G401 (cell line): ENCODE measurements at regions not wholly inside any gene's neighbourhood (a gene's known extent, or its start where the extent isn't known, plus 50 kb on each side); places are given as distances from the start of the nearest gene placed in this dataset.
"Not testable (repeated sequence)": the region's sequence is repeated elsewhere in the genome, so short reads cannot be mapped to it uniquely, and the experiment has no call there.

ENCODE experiments used
- DNase-seq: peaks from one replicate; pipeline ENCODE4 v3.0.0-alpha.2; 2015; ENCODE audit warnings: low spot score
- in situ Hi-C: cut with HindIII; loops from 2 replicates; pipeline ENCODE4 v1.10.0; 2016; ENCODE audit warnings: low sequenced_read_pairs, mixed read lengths

DNA sequence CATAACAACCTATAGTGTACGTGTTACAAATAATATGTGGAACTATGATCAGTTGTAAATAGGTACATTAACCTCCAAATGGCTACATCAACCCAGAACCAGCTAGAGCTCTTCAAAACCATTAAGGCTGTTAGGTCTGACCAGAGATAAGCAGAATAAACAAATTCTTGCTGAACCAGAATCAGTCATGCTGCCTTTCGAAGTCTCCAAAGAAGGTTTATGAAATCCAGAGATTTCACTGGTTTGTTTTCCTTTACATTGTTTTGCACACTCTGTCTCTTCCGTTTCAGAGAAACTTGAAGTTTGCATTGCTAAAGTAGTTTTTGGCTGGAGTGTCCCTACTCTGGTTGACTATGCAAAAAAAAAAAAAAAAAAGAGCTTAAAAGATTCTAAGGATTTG lies 177.3 kb upstream of the SLIT2 start:
- in situ Hi-C loops = no loop called here
- no peak for DNase-seq

DNA sequence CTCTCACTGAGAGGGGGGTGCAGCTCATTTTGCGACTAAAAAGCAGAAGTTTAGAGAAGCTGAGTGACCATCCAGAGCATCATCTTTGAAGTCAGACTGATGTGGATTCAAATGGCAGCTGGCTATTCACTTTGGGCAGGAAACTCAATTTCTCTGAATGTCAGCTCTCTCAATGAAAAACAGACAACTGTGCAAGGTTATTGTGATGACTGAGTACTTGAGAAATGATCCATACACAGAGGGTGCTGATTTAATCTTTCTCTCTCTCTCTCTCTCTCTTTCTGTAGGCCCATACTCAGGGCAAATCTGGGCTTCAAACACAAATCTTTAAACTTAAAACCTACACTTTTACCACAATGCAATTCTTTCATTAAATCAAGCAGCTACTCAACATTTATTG lies 185.8 kb upstream of the SLIT2 start:
- DNase-seq = no peak
- in situ Hi-C loops = no loop called here

DNA sequence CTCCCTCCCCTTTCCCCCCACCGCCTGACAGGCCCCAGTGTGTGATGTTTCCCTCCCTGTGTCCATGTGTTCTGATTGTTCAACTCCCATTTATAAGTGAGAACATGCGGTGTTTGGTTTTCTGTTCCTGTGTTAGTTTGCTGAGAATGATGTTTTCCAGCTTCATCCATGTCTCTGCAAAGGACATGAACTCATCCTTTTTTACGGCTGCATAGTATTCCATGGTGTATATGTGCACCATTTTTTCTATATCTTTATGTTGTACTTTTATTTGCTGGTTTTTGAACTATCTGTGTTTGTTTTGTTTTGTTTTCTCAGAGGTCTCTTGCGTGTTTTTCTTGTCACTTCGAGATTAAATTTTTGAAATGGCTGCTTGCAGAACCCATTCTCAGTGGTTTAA lies 188.8 kb upstream of the SLIT2 start:
- in situ Hi-C loops, DNase-seq: not testable (repeated sequence)

DNA sequence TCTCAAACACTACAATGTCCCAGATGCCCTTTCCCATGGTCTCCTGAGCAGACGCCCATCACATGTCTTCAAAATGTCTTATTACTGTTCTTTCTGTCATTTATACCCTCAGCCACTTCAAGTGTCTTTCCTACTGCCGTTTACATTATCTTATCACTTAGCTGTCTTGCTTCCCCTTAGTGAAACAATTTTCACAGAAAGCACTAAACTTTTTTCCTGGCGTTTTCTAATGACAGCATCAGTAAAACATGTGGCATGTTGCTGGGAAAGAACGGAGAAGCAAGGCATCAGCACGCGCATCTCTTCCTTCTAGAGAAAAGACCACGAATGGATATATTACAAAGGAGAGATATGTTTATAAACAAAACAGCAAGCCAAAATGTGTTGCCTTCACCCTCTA lies 189.7 kb upstream of the SLIT2 start:
- in situ Hi-C loops = no loop called here
- no peak for DNase-seq

DNA sequence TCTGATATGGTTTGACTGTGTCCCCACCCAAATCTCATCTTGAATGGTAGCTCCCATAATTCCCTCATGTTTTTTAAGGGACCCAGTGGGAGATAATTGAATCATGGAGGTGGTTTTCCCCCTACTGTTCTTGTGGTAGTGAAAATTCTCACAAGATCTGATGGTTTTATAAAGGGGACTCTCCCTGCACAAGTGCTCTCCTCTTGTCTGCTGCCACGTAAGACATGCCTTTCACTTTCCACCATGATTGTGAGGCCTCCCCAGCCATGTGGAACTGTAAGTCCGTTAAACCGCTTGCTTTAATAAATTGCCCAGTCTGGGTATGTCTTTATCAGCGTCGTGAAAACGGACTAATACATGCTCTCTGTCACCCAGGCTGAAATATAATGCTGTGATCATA lies 200.9 kb upstream of the SLIT2 start:
- DNase-seq = no peak

DNA sequence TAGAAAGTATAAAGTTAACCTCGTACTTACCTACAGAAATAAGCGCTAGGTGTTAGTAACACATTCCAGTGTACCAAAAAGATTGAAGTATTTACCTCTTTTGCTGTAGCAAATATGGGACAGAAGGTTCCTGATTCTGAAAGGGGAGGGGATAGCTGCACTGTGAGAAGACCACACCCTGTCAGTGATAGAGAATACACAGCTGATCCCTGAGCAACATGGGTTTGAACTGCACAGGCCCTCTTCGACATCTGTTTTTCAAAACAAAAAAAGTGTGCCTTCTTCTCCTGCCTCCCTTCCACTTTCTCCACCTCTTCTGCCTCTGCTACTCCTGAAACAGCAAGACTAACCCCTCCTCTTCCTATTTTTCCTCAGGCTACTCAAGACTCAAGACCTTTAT lies 201.8 kb upstream of the SLIT2 start:
- in situ Hi-C loops = no loop called here
- DNase-seq = no peak

More for the DNA sequence above, 200.9 kb upstream of the SLIT2 start:
- in situ Hi-C loops = no loop called here

DNA sequence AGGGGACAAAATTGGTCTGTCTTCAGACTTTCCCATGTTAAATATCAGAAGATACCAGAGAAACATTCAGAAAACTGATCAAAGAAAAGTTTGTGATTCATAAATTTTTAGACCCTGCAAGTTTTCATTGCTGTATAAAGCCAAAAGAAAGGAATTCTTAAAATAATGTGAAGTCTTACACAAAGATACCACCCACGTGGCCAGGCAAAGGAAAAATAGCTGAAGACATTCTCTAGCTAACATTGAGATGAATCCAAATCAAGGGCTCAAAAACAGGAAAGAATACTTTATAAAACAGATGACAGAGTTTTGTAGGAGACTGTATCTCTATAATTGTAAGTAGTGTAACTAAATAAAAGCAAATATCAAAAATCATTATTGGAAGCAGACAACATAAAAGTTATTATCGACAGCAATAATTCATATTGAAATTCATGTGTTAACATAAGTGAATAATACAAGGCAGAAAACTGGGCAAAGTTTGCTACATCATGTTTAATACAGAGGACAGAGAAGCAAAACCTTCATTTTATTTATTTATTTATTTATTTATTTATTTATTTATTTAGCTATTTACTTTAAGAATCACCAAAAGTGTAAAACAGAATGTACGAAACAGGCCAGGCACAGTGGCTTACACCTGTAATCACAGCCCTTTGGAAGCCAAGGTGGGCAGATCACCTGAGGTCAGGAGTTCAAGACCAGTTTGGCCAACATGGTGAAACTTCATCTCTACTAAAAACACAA lies 204.6 kb upstream of the SLIT2 start:
- DNase-seq = no peak
- in situ Hi-C loops = no loop called here

DNA sequence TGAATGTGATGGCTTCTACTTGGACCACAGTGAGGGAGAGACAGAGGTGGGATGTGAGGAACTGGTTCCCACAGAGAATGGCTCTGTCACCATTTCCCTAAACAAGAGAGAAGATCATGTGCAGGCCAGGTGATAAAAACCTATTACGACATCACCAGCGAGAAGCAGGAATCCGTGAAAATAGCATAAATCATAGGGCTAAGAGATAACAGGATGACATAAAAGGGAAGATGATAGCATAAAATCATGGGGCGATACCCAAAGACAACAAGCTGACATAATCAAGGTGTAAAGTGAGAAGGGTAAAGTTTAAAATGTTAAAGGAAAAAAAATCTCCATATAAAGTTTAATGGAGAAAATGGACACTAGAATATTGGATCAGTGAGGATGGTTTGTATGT lies 205.5 kb upstream of the SLIT2 start:
- no peak for DNase-seq
- in situ Hi-C loops = no loop called here

DNA sequence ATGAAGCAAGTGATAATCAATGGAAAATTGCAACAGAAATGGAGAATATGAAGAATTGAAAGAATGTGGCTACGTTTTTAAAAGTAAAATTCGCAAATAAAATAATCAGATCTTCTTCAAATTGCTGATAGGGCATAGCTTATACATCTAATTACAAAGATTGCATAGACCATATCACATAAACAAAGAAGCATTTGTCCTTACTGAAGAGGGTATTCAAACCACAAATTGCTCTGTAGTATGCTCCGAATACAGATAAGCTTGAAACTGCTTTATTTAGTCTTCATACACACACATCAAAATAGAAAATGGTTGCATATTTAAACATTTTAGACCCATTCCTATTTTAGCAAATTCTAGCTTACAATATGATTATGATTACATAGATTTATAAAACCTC lies 206.7 kb upstream of the SLIT2 start:
- in situ Hi-C loops = no loop called here

DNA sequence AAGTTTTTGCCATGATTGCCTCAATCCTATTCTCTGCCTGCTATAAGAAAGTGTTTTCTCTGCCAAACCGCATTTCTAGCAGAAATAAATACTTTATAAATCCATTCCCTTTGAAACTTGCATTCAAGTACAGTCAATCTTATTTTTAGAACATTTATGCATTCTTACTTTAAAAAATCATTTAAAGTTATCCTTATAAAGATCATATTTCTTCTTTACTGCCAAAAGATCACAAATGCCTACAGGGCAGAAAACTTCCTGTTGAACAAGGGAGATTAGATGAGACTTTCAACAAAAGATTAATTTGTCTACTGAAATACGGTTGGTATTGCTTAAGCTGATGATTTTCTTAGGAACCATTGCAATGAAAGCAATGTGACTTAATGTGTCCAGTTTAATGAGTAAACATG lies 207.2 kb upstream of the SLIT2 start:
- in situ Hi-C loops = no loop called here
- DNase-seq = no peak

More for the DNA sequence above, 206.7 kb upstream of the SLIT2 start:
- DNase-seq = no peak

DNA sequence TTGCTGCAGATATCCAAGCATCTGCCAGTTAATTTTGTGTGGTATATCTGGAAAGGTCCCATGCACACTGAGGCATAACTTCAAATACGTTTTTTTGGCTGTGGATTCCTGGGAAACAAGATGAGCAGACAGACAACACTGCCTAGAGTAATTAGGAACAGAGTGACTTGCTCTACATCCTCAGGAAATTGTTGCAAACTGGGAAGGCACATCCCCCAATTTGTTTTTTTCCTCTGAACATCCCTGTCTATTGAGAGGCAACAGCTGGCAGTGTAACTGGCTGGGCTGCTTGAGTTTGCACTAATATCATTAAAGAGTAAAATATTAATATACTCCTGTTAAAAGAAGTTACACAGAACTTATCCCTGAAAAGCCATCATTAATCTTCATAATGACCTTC lies 207.7 kb upstream of the SLIT2 start:
- in situ Hi-C loops = no loop called here
- no peak for DNase-seq

DNA sequence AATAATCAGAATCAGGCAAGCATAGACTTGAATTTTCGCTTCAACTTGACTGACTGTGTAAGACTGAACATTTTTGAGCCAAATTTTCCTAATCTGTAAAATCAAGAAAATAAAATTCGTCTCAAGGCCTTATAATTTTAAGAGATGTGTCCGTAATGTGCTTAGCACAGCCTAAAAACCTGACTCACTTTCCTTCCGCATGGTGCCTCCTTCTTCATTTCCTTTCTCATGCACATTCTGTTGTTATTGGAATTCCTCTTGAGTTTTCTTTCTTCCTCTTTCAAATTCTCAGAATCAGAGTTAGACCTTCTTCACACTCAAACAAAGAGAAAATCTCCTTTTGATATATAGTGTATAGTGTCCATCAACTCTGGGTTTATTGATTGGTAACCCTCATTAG lies 208.9 kb upstream of the SLIT2 start:
- DNase-seq = no peak
- in situ Hi-C loops = no loop called here

DNA sequence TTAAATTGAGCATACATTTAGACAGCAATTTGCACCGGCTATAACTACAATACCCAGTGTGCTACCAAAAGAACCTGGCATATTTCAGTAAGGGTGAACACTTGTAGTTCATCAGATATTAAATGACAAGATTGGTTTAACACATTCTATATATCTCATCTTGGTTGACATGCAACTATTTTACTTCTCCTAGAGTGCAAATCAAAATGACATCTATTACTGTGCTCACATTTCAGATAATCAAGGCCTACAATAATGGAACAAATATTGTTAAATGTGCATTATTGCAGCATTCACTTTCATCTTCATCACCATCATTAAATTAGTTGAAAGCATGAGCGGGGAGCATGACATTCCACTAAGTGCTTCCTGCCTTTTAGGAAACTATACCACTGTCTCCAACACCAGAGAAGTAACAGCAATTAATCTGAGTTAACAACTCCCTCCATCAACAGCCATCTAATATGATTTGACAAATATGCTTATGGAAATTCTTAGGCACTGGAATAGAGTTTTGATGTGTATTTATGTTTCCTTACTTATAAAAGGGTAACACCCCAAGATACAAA lies 209.8 kb upstream of the SLIT2 start:
- DNase-seq = no peak
- in situ Hi-C loops = no loop called here

DNA sequence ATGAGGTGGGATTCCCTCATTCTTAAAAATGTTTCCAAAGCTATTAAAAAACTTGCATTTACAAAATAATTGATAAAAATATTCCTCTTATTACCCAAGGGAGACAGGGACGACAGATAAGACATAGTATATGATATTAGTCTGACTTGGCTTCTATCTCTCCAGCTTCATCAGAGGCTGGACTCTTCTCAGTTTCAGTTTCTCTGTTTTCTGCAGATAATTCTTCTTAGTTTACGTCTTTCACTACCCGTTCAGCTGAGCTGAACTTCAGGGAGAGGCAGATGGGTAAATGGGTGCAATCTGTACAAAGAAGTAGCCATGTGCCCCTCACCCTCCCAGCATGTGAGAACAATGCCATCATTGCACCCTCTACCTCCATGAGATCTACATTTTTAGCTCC lies 214.0 kb upstream of the SLIT2 start:
- in situ Hi-C loops = no loop called here
- DNase-seq = no peak

DNA sequence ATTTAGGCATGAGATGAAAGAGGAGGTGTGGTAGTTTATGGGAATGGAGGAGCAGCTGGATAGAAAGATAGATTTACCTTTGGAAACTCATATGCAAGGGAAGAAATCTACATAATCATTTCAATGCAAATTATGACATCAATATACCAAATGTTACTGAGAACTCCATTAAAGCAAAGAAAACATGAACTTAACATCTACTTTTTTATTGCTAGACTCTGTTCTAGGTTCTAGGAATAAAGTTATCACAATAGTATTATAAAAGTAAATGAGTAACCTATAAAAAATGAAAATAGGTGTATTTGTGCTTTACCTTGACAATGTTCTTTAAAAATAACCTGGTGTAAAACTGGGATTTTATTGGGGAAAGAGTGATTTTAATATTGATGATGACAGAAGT lies 221.6 kb upstream of the SLIT2 start:
- DNase-seq = no peak
- in situ Hi-C loops = no loop called here

DNA sequence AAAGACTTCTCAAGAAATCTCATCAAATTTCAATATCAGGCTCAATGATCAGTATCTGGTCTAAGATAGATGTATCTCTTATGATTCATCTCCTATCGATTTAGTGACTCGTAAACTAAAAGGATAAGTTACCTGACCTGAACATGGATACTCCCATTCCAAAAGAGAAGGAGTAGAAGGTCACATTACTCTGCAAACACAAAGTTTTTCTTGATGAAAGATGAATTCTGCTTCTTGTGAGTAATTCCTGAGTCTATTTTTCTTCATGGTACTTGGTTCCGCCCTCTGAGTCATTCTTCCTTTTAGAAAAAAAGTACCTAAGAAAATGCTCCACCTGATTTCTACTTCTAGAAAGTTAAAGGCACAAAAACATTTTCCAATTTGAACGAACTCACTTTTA lies 223.1 kb upstream of the SLIT2 start:
- no peak for DNase-seq
- in situ Hi-C loops = no loop called here

DNA sequence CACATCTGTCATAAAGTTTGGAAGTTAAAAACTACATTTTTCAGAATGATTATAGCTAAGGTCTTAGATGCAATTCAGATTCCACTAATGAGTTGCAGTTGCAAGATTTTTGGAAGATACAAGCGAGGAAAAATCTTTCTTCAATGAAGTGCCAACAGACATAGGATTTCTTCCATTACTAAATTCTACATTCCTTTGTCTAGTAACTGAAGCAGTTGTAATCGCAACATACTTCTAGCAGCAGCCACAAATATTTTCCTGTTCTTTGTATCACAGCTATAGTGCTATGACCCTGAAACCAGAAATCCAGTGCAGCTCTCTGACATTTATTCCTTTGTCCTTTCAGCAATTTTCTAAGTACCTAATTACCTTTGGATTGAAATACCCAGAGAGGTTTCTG lies 225.2 kb upstream of the SLIT2 start:
- DNase-seq = no peak
- in situ Hi-C loops = no loop called here

DNA sequence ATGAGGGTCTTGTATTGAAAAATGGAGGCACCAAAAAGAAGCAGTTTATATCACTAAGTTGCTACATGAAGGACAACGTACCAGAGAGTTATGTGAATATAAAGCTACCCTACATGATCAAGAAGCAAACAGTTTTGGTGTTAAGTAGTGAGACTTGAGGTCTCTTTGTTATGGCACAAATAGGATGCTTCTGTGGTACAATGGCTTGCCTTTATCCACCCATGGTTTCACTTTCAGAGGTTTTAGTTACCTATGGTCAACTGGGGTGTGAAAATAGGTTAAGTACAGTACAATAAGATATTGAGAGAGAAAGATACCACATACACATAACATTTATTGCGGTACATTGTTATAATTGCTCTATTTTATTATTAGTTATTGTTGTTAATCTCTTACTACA lies 229.2 kb upstream of the SLIT2 start:
- in situ Hi-C loops = no loop called here
- no peak for DNase-seq

DNA sequence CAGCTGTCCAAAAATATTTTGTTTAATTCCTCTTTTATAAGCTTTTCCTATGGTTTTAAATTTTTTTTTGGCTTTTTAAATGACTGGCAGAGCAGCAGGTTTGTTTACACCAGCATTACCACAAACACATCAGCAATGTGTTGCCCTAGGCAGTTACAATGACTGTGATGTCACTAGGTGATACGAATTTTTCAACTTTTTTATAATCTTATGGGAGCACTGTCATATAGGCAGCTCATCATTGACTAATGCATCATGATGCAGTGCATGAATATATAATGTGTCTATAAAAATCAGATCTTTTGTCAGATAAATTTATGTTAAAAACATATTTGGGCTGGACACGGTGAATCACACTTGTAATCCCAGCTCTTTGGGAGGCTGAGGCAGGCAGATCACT lies 231.6 kb upstream of the SLIT2 start:
- no peak for DNase-seq
- in situ Hi-C loops = no loop called here

DNA sequence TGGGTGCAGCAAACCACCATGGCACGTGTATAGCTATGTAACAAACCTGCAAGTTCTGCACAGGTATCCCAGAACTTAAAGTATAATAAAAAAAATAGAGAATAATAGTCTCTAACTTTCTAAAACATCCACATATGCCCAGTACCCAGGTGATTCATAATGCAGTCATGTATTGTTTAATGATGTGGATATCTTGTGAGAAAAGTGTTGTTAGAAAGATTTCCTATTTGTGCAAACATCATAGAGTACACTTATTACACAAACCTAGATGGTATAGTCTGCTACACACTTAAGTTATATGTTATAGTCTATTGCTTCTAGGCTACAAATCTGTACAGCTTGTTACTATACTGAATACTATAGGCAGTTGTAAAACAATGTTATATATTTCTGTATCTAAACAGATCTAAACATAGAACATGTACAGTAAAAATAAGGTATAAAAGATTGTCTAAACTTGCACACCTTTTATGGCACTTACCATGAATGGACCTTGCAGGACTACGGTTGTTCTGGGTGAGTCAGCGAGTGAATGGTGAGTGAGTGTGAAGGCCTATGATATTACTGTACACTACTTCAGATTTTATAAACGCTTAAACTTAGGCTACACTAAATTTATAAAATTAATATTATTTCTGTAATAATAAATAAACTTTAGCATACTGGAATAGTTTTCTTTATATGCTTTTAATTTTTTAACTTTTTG lies 232.2 kb upstream of the SLIT2 start:
- no peak for DNase-seq
- in situ Hi-C loops = no loop called here

DNA sequence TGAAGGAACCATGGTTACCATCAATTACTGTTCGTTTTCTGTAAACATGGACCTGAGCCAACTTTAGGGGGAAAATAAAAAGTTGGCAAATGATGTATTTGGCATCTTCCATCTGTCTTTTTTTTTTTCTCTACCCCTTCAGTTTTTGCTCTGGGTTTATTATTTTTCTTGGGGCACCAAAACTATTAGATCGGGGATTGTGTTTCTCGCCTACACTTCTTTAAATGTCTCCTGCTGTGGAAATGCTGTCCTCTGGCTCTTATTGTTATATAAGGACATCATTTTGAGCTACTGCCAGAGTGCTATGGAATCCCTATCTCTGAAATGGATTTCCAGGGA lies 234.0 kb upstream of the SLIT2 start:
- no peak for DNase-seq
- in situ Hi-C loops = no loop called here
